ENCODE measurements at regions not wholly inside any gene's neighbourhood (a gene's known extent, or its start where the extent isn't known, plus 50 kb on each side); places are given as distances from the start of the nearest gene placed in this dataset.

- DNase-seq (ENCODE audit: low spot score) = no peak
- TF ChIP-seq, protein P1, sequence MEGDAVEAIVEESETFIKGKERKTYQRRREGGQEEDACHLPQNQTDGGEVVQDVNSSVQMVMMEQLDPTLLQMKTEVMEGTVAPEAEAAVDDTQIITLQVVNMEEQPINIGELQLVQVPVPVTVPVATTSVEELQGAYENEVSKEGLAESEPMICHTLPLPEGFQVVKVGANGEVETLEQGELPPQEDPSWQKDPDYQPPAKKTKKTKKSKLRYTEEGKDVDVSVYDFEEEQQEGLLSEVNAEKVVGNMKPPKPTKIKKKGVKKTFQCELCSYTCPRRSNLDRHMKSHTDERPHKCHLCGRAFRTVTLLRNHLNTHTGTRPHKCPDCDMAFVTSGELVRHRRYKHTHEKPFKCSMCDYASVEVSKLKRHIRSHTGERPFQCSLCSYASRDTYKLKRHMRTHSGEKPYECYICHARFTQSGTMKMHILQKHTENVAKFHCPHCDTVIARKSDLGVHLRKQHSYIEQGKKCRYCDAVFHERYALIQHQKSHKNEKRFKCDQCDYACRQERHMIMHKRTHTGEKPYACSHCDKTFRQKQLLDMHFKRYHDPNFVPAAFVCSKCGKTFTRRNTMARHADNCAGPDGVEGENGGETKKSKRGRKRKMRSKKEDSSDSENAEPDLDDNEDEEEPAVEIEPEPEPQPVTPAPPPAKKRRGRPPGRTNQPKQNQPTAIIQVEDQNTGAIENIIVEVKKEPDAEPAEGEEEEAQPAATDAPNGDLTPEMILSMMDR (IDR thresholded peaks at IDR 0.05; ENCODE audit: extremely low read depth, insufficient read depth, missing control alignments) = peak; percentile 27
- in situ Hi-C loops (cut with MboI; ENCODE audit: low pct_unique_long_range_greater_than_20kb, low sequenced_read_pairs, unreplicated experiment) = no loop called here
Observed at GRCh38 chr12:79512068-79512467, 178.7 kb downstream of the PAWR start.

DNA sequence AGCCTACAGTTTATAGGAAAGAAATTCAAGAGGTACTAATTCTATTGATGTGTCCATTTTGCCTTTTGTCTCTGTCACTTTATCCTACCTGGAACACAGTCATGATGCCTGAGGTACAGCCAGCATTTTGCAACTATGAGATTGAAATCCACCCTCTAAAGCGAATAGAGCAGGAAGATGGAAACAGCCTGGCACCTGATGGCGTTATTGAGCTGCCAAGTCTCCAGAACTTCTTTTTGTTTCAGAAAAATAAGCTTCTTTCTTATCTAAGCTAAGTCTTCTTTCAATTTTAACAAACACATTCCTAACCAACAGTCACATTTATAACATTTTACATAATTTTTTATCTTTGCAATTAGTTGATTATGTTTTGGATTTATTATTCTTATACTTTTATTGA, 182.1 kb downstream of the PAWR start:
- no peak for DNase-seq (ENCODE audit: low spot score)
- in situ Hi-C loops (cut with MboI; ENCODE audit: low pct_unique_long_range_greater_than_20kb, low sequenced_read_pairs, unreplicated experiment) = no loop called here
- TF ChIP-seq, protein P1 (IDR thresholded peaks at IDR 0.05; ENCODE audit: extremely low read depth, insufficient read depth, missing control alignments) = no peak

All from GM13977 (cell line).